Spinal cord (tissue), 9 donors: ENCODE measurements at regions not wholly inside any gene's neighbourhood (a gene's known extent, or its start where the extent isn't known, plus 50 kb on each side); places are given as distances from the start of the nearest gene placed in this dataset.
A peak's percentile ranks its signal among the peaks of the same experiment; 100 is the strongest.

Source experiments
- DNase-seq, 6 donors: peaks; one replicate each; pipeline versions ENCODE4 v3.0.0 to v3.0.0-alpha.2; 2013 to 2015; ENCODE audit warnings: low spot score in 6 of 6, low read depth in 4 of 6
- H3K27ac ChIP-seq: one replicate; pipeline ENCODE4 v1.5.1; 2013; ENCODE audit warnings: low read depth, low read length, control low read depth
- H3K27me3 ChIP-seq: one replicate; pipeline ENCODE4 v1.6.1; 2013; ENCODE audit warnings: low read length; ENCODE audit not compliant: control insufficient read depth, insufficient read depth
- H3K36me3 ChIP-seq: one replicate; pipeline ENCODE4 v1.6.1; 2013; ENCODE audit warnings: low read length; ENCODE audit not compliant: control insufficient read depth, insufficient read depth
- H3K4me1 ChIP-seq: one replicate; pipeline ENCODE4 v1.6.1; 2013; ENCODE audit warnings: low read length; ENCODE audit not compliant: control insufficient read depth, insufficient read depth
- H3K4me3 ChIP-seq: one replicate; pipeline ENCODE4 v1.5.1; 2013; ENCODE audit warnings: low read depth, low read length, control low read depth
- H3K9me3 ChIP-seq: one replicate; pipeline ENCODE4 v1.6.1; 2013; ENCODE audit warnings: low read length; ENCODE audit not compliant: control insufficient read depth, insufficient read depth
- WGBS: methylation state at CpG from one replicate; pipeline ENCODE4 v1.1.5; 2013; ENCODE audit warnings: missing lambda C conversion rate; ENCODE audit not compliant: insufficient coverage; 5-methylcytosine and 5-hydroxymethylcytosine counted together
- donor health status: healthy.

- WGBS = no CpG with 5 or more reads among the region's 1 CpG
- no peak for DNase-seq
- H3K27ac ChIP-seq = no peak overlapping the region
- no peaks in the 10 kb centered on the region for H3K27me3 ChIP-seq
- no peaks in the 10 kb centered on the region for H3K36me3 ChIP-seq
- H3K4me3 ChIP-seq = no peak overlapping the region
- H3K4me1 ChIP-seq = no peaks in the 10 kb centered on the region
- H3K9me3 ChIP-seq = no peaks in the 10 kb centered on the region
Measured at GRCh38 chr3:115498421-115498820, 124.9 kb upstream of the GAP43 start.

GRCh38 chr3:115498898-115499297 is 124.4 kb upstream of the GAP43 start:
- Histone ChIP-seq H3K4me1 (no peaks in the 10 kb centered on the region), H3K9me3 (no peaks in the 10 kb centered on the region), H3K27me3 (no peaks in the 10 kb centered on the region), H3K4me3 (no peak overlapping the region), H3K36me3 (no peaks in the 10 kb centered on the region), H3K27ac (peak overlapping the region; percentile 44)
- no peak for DNase-seq
- WGBS = 100% methylated on average over 1 of the region's 1 CpG

- no peaks in the 10 kb centered on the region for H3K9me3 ChIP-seq
- no peak overlapping the region for H3K4me3 ChIP-seq
- H3K27ac ChIP-seq = peak overlapping the region; percentile 26
- 71% methylated on average over 1 of the region's 3 CpGs for WGBS
- H3K27me3 ChIP-seq = no peaks in the 10 kb centered on the region
- H3K4me1 ChIP-seq = no peaks in the 10 kb centered on the region
- DNase-seq = peak in 1 of 6 donors; percentile 70
- H3K36me3 ChIP-seq = no peaks in the 10 kb centered on the region
Measured at GRCh38 chr3:115499666-115500065, 123.6 kb upstream of the GAP43 start.

GRCh38 chr3:115500795-115501194 is 122.5 kb upstream of the GAP43 start:
- Histone ChIP-seq H3K36me3 (no peaks in the 10 kb centered on the region), H3K4me1 (no peaks in the 10 kb centered on the region), H3K27me3 (no peaks in the 10 kb centered on the region), H3K4me3 (no peak overlapping the region), H3K9me3 (peaks cover 2% of the 10 kb centered on the region), H3K27ac (no peak overlapping the region)
- no peak for DNase-seq
- WGBS = no CpG with 5 or more reads among the region's 2 CpGs

- no peaks in the 10 kb centered on the region for H3K27me3 ChIP-seq
- H3K27ac ChIP-seq = no peak overlapping the region
- H3K36me3 ChIP-seq = no peaks in the 10 kb centered on the region
- H3K9me3 ChIP-seq = peaks cover 2% of the 10 kb centered on the region
- 0% methylated on average over 1 of the region's 4 CpGs for WGBS
- no peak overlapping the region for H3K4me3 ChIP-seq
- peak in 1 of 6 donors; percentile 56 for DNase-seq
- H3K4me1 ChIP-seq = no peaks in the 10 kb centered on the region
Measured at GRCh38 chr3:115502128-115502527, 121.2 kb upstream of the GAP43 start.

GRCh38 chr3:115503394-115503793 is 119.9 kb upstream of the GAP43 start:
- Histone ChIP-seq H3K4me3 (no peak overlapping the region), H3K4me1 (no peaks in the 10 kb centered on the region), H3K27me3 (no peaks in the 10 kb centered on the region), H3K36me3 (no peaks in the 10 kb centered on the region), H3K27ac (no peak overlapping the region), H3K9me3 (peaks cover 2% of the 10 kb centered on the region)
- peak in 2 of 6 donors; percentile 66 to 72 for DNase-seq
- 83% methylated on average over 2 of the region's 2 CpGs for WGBS

- Histone ChIP-seq H3K36me3 (no peaks in the 10 kb centered on the region), H3K4me3 (no peak overlapping the region), H3K4me1 (no peaks in the 10 kb centered on the region), H3K9me3 (peaks cover 2% of the 10 kb centered on the region), H3K27me3 (no peaks in the 10 kb centered on the region), H3K27ac (no peak overlapping the region)
- WGBS = 11% methylated on average over 1 of the region's 2 CpGs
- peak in 1 of 6 donors; percentile 50 for DNase-seq
Measured at GRCh38 chr3:115508562-115508961, 114.7 kb upstream of the GAP43 start.

- no peaks in the 10 kb centered on the region for H3K27me3 ChIP-seq
- no peaks in the 10 kb centered on the region for H3K36me3 ChIP-seq
- H3K27ac ChIP-seq = peak overlapping the region; percentile 89
- WGBS = 0% methylated on average over 20 of the region's 26 CpGs
- no peaks in the 10 kb centered on the region for H3K9me3 ChIP-seq
- peak in 5 of 6 donors; percentile 54 to 96 (median 62) for DNase-seq
- peaks cover 4% of the 10 kb centered on the region for H3K4me1 ChIP-seq
- H3K4me3 ChIP-seq = peak overlapping the region; percentile 52
Measured at GRCh38 chr3:115512565-115513415, 110.5 kb upstream of the GAP43 start.

GRCh38 chr3:115513416-115513800 is 109.9 kb upstream of the GAP43 start:
- Histone ChIP-seq H3K36me3 (no peaks in the 10 kb centered on the region), H3K27ac (peak overlapping the region; percentile 89), H3K27me3 (no peaks in the 10 kb centered on the region), H3K4me3 (peak overlapping the region; percentile 52), H3K9me3 (no peaks in the 10 kb centered on the region), H3K4me1 (peaks cover 5% of the 10 kb centered on the region)
- no peak for DNase-seq
- WGBS = 58% methylated on average over 3 of the region's 5 CpGs

- no peaks in the 10 kb centered on the region for H3K36me3 ChIP-seq
- peaks cover 6% of the 10 kb centered on the region for H3K4me1 ChIP-seq
- H3K4me3 ChIP-seq = no peak overlapping the region
- no peak for DNase-seq
- no CpG with 5 or more reads among the region's 3 CpGs for WGBS
- no peaks in the 10 kb centered on the region for H3K9me3 ChIP-seq
- no peak overlapping the region for H3K27ac ChIP-seq
- no peaks in the 10 kb centered on the region for H3K27me3 ChIP-seq
Measured at GRCh38 chr3:115517457-115518050, 105.8 kb upstream of the GAP43 start.
